ENCODE measurements at regions not wholly inside any gene's neighbourhood (a gene's known extent, or its start where the extent isn't known, plus 50 kb on each side); places are given as distances from the start of the nearest gene placed in this dataset.

- no peak for TF ChIP-seq CTCF (IDR thresholded peaks at IDR 0.05; ENCODE audit: low read depth, low read length, poor library complexity, severe bottlenecking)
- TF ChIP-seq EZH2phosphoT487 (IDR thresholded peaks at IDR 0.05; ENCODE audit: borderline replicate concordance, low read length), result no peak
Observed at GRCh38 chr4:66959207-66959606, 586.1 kb downstream of the CENPC start.
